HepG2 (cell line): ENCODE measurements at regions not wholly inside any gene's neighbourhood (a gene's known extent, or its start where the extent isn't known, plus 50 kb on each side); places are given as distances from the start of the nearest gene placed in this dataset.

Source experiments
- ATAC-seq: fragments of 200-7000 bp; cut with Tn5 transposase; 3 replicates; pipeline ENCODE4 v1.9.1; 2020; ENCODE audit warnings: mild to moderate bottlenecking, moderate library complexity
- BruUV-seq: library from RNA; stranded (reverse); fragments of 400-500 nt; replicated peaks from 2 replicates; lab custom pipeline; 2021; lab: Mats Ljungman, UMichigan
- CTCF ChIA-PET: fragments of 300-600 bp; formaldehyde crosslinking; extraction: SDS; loops from one replicate; lab custom pipeline; 2021; ENCODE audit warnings: low total read pairs, inconsistent platforms, low intra/inter-chr PET ratio; lab: Yijun Ruan, JAX
- POLR2A ChIA-PET: fragments of 350-600 bp; sonication (Branson Sonifier 250); formaldehyde crosslinking; loops from one replicate; lab custom pipeline; 2020; ENCODE audit warnings: antibody characterized with exemption, inconsistent platforms; lab: Yijun Ruan, JAX
- DNase-seq: peaks from one replicate; pipeline ENCODE4 v3.0.0-alpha.2; 2015; ENCODE audit warnings: low spot score
- FAIRE-seq: peaks from 3 replicates; lab custom pipeline; 2011; peaks lifted over from hg19 to GRCh38; lab: Jason Lieb, UNC
- H2AFZ ChIP-seq: one replicate; pipeline ENCODE4 v1.6.1; 2011; ENCODE audit warnings: low read length, inconsistent platforms
- H3K27ac ChIP-seq: fragments of 300-600 bp; 3 replicates; pipeline ENCODE4 v1.8.0; 2011; ENCODE audit warnings: mixed run types, mild to moderate bottlenecking, mixed read lengths, low read length, inconsistent platforms; ENCODE audit not compliant: insufficient read depth; ENCODE audit errors: extremely low read length
- H3K27me3 ChIP-seq, 2 experiments: fragments of 200-600 bp in 1 of 2; 2 replicates in 1 of 2; 3 replicates in 1 of 2; pipeline versions ENCODE4 v1.6.0 to v1.8.0; 2011; ENCODE audit warnings: low read length in 2 of 2, mild to moderate bottlenecking in 2 of 2, moderate library complexity in 2 of 2, inconsistent platforms in 1 of 2; ENCODE audit not compliant: insufficient read depth in 2 of 2, control insufficient read depth in 1 of 2
- H3K36me3 ChIP-seq, 2 experiments: fragments of 200-600 bp in 1 of 2; replicated peaks in 1 of 2; 2 replicates in 1 of 2; 3 replicates in 1 of 2; pipeline versions ENCODE4 v1.5.1 to v1.8.0; 2011; ENCODE audit warnings: low read length in 2 of 2, inconsistent platforms in 1 of 2; ENCODE audit not compliant: insufficient read depth in 2 of 2, control insufficient read depth in 1 of 2
- H3K4me1 ChIP-seq: 2 replicates; pipeline ENCODE4 v1.5.1; 2012; ENCODE audit warnings: low read length, inconsistent platforms; ENCODE audit not compliant: insufficient read depth
- H3K4me2 ChIP-seq: 2 replicates; pipeline ENCODE4 v1.6.0; 2011; ENCODE audit warnings: low read depth, low read length, inconsistent platforms
- H3K4me3 ChIP-seq, 3 experiments: fragments of 200-600 bp in 1 of 3; sonication (generic), shearing (Covaris generic) in 1 of 3; replicated peaks in 1 of 3; 2 replicates each; pipeline ENCODE4 v1.5.1; 2011 to 2016; ENCODE audit warnings: low read length in 3 of 3, inconsistent platforms in 2 of 3, low read depth in 2 of 3, mild to moderate bottlenecking in 2 of 3, control low read depth in 1 of 3, mixed read lengths in 1 of 3; ENCODE audit not compliant: insufficient read depth in 1 of 3
- H3K79me2 ChIP-seq: one replicate; pipeline ENCODE4 v1.6.1; 2011; ENCODE audit warnings: low read length, inconsistent platforms; ENCODE audit not compliant: insufficient read depth
- H3K9ac ChIP-seq: 2 replicates; pipeline ENCODE4 v1.6.0; 2011; ENCODE audit warnings: mild to moderate bottlenecking, low read depth, low read length, inconsistent platforms; ENCODE audit not compliant: insufficient read depth
- H3K9me3 ChIP-seq: 2 replicates; pipeline ENCODE4 v1.5.1; 2012; ENCODE audit warnings: mild to moderate bottlenecking, low read length
- H4K20me1 ChIP-seq: 2 replicates; pipeline ENCODE4 v1.6.0; 2011; ENCODE audit warnings: inconsistent platforms, mild to moderate bottlenecking, low read length, moderate library complexity; ENCODE audit not compliant: insufficient read depth
- DNMT1 ChIP-seq: sonication (generic); formaldehyde crosslinking; IDR thresholded peaks from 2 replicates; pipeline ENCODE4 v1.5.1; 2020; ENCODE audit warnings: mild to moderate bottlenecking, missing genetic modification reagents
- PITX1 ChIP-seq: sonication (generic); formaldehyde crosslinking; IDR thresholded peaks from 2 replicates; pipeline ENCODE4 v1.5.1; 2020; ENCODE audit warnings: mild to moderate bottlenecking, missing genetic modification reagents
- REL ChIP-seq: sonication (generic); formaldehyde crosslinking; conservative IDR thresholded peaks from 2 replicates; pipeline ENCODE4 v1.8.0; 2022; ENCODE audit warnings: mild to moderate bottlenecking, missing genetic modification reagents, moderate library complexity
- TBP ChIP-seq: sonication (generic); formaldehyde crosslinking; IDR thresholded peaks from 2 replicates; pipeline ENCODE4 v1.5.0; 2020; ENCODE audit warnings: missing genetic modification reagents
- TCF7 ChIP-seq: sonication (generic); IDR thresholded peaks from 2 replicates; pipeline ENCODE4 v1.6.1; 2016; ENCODE audit warnings: antibody characterized with exemption, low read depth
- TSC22D2 ChIP-seq: sonication (generic); formaldehyde crosslinking; IDR thresholded peaks from 2 replicates; pipeline ENCODE4 v1.5.1; 2020; ENCODE audit warnings: missing genetic modification reagents, mild to moderate bottlenecking, borderline replicate concordance
- ZBTB38 ChIP-seq: sonication (generic); formaldehyde crosslinking; IDR thresholded peaks from 2 replicates; pipeline ENCODE4 v1.5.1; 2020; ENCODE audit warnings: mild to moderate bottlenecking, missing genetic modification reagents
- ZFYVE20 ChIP-seq: sonication (generic); formaldehyde crosslinking; IDR thresholded peaks from 2 replicates; pipeline ENCODE4 v1.8.0; 2023; ENCODE audit warnings: low read depth, mild to moderate bottlenecking, moderate library complexity, missing genetic modification reagents, borderline replicate concordance
- ZMYM4 ChIP-seq: sonication (generic); formaldehyde crosslinking; IDR thresholded peaks from 2 replicates; pipeline ENCODE4 v1.8.1; 2023; ENCODE audit warnings: mild to moderate bottlenecking, missing genetic modification reagents
- ZNF225 ChIP-seq: sonication (generic); formaldehyde crosslinking; IDR thresholded peaks from 2 replicates; pipeline ENCODE4 v1.4.0; 2020; ENCODE audit warnings: mild to moderate bottlenecking, missing genetic modification reagents
- ZNF572 ChIP-seq: sonication (generic); formaldehyde crosslinking; IDR thresholded peaks from 2 replicates; pipeline ENCODE4 v1.5.1; 2020; ENCODE audit warnings: mild to moderate bottlenecking, missing genetic modification reagents
- ZNF747 ChIP-seq: sonication (generic); formaldehyde crosslinking; IDR thresholded peaks from 2 replicates; pipeline ENCODE4 v1.8.1; 2023; ENCODE audit warnings: missing genetic modification reagents, mild to moderate bottlenecking, borderline replicate concordance
- ZNF775 ChIP-seq: sonication (generic); formaldehyde crosslinking; IDR thresholded peaks from 2 replicates; pipeline ENCODE4 v1.4.0; 2020; ENCODE audit warnings: missing genetic modification reagents, mild to moderate bottlenecking, moderate library complexity, borderline replicate concordance
- WGBS: methylation state at CpG from one replicate; pipeline ENCODE4 v1.1.6; 2017; ENCODE audit warnings: low lambda C conversion rate; 5-methylcytosine and 5-hydroxymethylcytosine counted together
- in situ Hi-C: cut with HindIII; loops from 2 replicates; pipeline ENCODE4 v1.10.0; 2017; ENCODE audit warnings: low pct_unique_long_range_greater_than_20kb; ENCODE audit not compliant: extremely low pct_ligation_motif_present
- intact Hi-C: fragments of 100-400 bp; cut with micrococcal nuclease; formaldehyde crosslinking; loops from one replicate; pipeline ENCODE4 v1.10.0; 2022; ENCODE audit not compliant: unreplicated experiment
- TF ChIP-seq, protein P1 (sequence below): IDR thresholded peaks from 2 replicates; pipeline ENCODE4 v1.6.1; 2012; ENCODE audit warnings: low read length, improper control_type of control experiment
- TF ChIP-seq, protein P2 (sequence below): fragments of 450-650 bp; IDR thresholded peaks from 2 replicates; pipeline ENCODE4 v1.6.1; 2017; ENCODE audit warnings: mild to moderate bottlenecking
- TF ChIP-seq, protein P3 (sequence below): IDR thresholded peaks from 2 replicates; pipeline ENCODE4 v1.6.1; 2016; ENCODE audit warnings: low read depth
- TF ChIP-seq, protein P4 (sequence below): sonication (generic); formaldehyde crosslinking; IDR thresholded peaks from 2 replicates; pipeline ENCODE4 v1.5.0; 2020; ENCODE audit warnings: mild to moderate bottlenecking, missing genetic modification reagents

DNA sequence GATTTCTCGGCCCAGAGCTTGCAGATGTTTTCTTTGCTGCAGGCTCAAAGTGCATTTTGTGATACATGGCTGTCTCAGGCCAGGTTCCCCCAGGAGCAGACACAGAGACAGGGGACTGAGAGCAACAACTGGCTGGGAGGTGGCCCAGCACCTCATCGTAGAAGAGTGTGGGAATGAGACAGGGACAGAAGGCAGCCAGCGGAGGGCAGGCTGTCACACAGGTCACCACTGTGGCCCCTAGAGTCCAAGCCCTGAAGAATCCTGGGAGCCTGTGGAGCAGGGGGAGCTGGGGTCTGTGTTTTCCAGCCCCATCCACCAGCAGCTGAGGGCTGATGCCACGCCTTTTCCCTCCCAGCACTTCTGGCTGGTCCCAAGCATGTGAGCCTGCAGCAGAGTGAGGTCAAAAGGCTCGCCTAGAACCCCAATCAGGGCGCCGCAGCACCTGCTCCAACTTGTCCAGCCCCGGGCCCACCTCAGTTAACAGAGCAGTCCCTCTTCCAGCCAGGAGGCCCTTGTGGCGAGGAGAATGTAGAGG lies 723.8 kb downstream of the UQCRFS1 start:
- intact Hi-C loops: no loop called here
- H3K27me3 ChIP-seq: no peaks in the 10 kb centered on the region
- peaks cover 87% of the 10 kb centered on the region for H3K9me3 ChIP-seq
- no peaks in the 10 kb centered on the region for H3K79me2 ChIP-seq
- POLR2A ChIA-PET: no interaction called here
- no TSS peak for BruUV-seq
- DNase-seq (no peak), FAIRE-seq (no peak), ATAC-seq (no peak)
- no peaks in the 10 kb centered on the region for H3K4me1 ChIP-seq
- no peaks in the 10 kb centered on the region for H3K36me3 ChIP-seq
- in situ Hi-C loops: no loop called here
- H3K9ac ChIP-seq: no peak overlapping the region
- no peak overlapping the region for H2AFZ ChIP-seq
- H3K27ac ChIP-seq: no peak overlapping the region
- no peak overlapping the region for H3K4me2 ChIP-seq
- WGBS: 43% methylated on average over 3 of the region's 9 CpGs
- no peak overlapping the region for H3K4me3 ChIP-seq
- no peaks in the 10 kb centered on the region for H4K20me1 ChIP-seq
- CTCF ChIA-PET: no interaction called here
- no peak for TF ChIP-seq ZMYM4 (CRISPR knock-in tag)
- TF ChIP-seq ZNF572 (CRISPR knock-in tag): no peak
- TF ChIP-seq TBP: no peak
- TF ChIP-seq TCF7: no peak
- no peak for TF ChIP-seq ZNF225
- TF ChIP-seq, protein P1, sequence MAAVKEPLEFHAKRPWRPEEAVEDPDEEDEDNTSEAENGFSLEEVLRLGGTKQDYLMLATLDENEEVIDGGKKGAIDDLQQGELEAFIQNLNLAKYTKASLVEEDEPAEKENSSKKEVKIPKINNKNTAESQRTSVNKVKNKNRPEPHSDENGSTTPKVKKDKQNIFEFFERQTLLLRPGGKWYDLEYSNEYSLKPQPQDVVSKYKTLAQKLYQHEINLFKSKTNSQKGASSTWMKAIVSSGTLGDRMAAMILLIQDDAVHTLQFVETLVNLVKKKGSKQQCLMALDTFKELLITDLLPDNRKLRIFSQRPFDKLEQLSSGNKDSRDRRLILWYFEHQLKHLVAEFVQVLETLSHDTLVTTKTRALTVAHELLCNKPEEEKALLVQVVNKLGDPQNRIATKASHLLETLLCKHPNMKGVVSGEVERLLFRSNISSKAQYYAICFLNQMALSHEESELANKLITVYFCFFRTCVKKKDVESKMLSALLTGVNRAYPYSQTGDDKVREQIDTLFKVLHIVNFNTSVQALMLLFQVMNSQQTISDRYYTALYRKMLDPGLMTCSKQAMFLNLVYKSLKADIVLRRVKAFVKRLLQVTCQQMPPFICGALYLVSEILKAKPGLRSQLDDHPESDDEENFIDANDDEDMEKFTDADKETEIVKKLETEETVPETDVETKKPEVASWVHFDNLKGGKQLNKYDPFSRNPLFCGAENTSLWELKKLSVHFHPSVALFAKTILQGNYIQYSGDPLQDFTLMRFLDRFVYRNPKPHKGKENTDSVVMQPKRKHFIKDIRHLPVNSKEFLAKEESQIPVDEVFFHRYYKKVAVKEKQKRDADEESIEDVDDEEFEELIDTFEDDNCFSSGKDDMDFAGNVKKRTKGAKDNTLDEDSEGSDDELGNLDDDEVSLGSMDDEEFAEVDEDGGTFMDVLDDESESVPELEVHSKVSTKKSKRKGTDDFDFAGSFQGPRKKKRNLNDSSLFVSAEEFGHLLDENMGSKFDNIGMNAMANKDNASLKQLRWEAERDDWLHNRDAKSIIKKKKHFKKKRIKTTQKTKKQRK: no peak
- no peak for TF ChIP-seq ZNF747 (CRISPR knock-in tag)
- TF ChIP-seq, protein P2, sequence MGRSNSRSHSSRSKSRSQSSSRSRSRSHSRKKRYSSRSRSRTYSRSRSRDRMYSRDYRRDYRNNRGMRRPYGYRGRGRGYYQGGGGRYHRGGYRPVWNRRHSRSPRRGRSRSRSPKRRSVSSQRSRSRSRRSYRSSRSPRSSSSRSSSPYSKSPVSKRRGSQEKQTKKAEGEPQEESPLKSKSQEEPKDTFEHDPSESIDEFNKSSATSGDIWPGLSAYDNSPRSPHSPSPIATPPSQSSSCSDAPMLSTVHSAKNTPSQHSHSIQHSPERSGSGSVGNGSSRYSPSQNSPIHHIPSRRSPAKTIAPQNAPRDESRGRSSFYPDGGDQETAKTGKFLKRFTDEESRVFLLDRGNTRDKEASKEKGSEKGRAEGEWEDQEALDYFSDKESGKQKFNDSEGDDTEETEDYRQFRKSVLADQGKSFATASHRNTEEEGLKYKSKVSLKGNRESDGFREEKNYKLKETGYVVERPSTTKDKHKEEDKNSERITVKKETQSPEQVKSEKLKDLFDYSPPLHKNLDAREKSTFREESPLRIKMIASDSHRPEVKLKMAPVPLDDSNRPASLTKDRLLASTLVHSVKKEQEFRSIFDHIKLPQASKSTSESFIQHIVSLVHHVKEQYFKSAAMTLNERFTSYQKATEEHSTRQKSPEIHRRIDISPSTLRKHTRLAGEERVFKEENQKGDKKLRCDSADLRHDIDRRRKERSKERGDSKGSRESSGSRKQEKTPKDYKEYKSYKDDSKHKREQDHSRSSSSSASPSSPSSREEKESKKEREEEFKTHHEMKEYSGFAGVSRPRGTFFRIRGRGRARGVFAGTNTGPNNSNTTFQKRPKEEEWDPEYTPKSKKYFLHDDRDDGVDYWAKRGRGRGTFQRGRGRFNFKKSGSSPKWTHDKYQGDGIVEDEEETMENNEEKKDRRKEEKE: no peak
- TF ChIP-seq DNMT1 (CRISPR knock-in tag): no peak
- TF ChIP-seq, protein P3, sequence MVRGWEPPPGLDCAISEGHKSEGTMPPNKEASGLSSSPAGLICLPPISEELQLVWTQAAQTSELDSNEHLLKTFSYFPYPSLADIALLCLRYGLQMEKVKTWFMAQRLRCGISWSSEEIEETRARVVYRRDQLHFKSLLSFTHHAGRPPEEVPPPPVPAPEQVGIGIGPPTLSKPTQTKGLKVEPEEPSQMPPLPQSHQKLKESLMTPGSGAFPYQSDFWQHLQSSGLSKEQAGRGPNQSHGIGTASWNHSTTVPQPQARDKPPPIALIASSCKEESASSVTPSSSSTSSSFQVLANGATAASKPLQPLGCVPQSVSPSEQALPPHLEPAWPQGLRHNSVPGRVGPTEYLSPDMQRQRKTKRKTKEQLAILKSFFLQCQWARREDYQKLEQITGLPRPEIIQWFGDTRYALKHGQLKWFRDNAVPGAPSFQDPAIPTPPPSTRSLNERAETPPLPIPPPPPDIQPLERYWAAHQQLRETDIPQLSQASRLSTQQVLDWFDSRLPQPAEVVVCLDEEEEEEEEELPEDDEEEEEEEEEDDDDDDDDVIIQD (CRISPR knock-in tag): no peak
- no peak for TF ChIP-seq ZFYVE20 (CRISPR knock-in tag)
- TF ChIP-seq REL (CRISPR knock-in tag): no peak
- no peak for TF ChIP-seq PITX1
- TF ChIP-seq, protein P4, sequence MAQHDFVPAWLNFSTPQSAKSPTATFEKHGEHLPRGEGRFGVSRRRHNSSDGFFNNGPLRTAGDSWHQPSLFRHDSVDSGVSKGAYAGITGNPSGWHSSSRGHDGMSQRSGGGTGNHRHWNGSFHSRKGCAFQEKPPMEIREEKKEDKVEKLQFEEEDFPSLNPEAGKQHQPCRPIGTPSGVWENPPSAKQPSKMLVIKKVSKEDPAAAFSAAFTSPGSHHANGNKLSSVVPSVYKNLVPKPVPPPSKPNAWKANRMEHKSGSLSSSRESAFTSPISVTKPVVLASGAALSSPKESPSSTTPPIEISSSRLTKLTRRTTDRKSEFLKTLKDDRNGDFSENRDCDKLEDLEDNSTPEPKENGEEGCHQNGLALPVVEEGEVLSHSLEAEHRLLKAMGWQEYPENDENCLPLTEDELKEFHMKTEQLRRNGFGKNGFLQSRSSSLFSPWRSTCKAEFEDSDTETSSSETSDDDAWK (CRISPR knock-in tag): no peak
- TF ChIP-seq TSC22D2 (CRISPR knock-in tag): no peak
- no peak for TF ChIP-seq ZBTB38
- no peak for TF ChIP-seq ZNF775
